ENCODE measurements at regions not wholly inside any gene's neighbourhood (a gene's known extent, or its start where the extent isn't known, plus 50 kb on each side); places are given as distances from the start of the nearest gene placed in this dataset.
"Not testable (repeated sequence)": the region's sequence is repeated elsewhere in the genome, so short reads cannot be mapped to it uniquely, and the experiment has no call there.

DNA sequence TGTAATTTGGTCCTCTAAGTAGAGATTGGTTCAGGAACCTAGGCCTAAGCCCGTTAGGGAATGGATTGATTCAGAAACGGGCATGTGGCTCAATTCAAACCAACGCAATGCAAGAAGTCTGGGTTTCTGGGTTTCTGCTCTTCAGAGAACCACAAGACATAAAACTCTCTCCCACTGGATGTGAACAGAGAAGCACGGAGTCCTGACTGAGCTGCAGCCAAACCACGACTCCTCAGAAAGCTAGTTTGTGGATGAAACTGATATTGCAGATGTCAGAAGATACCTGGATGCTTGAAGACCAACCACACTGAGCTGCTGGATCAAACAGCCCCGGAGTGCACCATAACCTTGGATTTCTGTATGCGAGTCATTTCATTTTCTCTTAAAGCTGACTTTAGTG is 50.0 kb downstream of the SOD2 start:
- H3K4me3 ChIP-seq (ENCODE audit: low read length) = no peak overlapping the region
- DNase-seq (ENCODE audit: low read depth, low spot score) = no peak

- DNase-seq (ENCODE audit: low read depth, low spot score) = no peak
- H3K4me3 ChIP-seq (ENCODE audit: low read length) = no peak overlapping the region
These were observed 50.6 kb downstream of the SOD2 start for GRCh38 chr6:159642481-159642880.

DNA sequence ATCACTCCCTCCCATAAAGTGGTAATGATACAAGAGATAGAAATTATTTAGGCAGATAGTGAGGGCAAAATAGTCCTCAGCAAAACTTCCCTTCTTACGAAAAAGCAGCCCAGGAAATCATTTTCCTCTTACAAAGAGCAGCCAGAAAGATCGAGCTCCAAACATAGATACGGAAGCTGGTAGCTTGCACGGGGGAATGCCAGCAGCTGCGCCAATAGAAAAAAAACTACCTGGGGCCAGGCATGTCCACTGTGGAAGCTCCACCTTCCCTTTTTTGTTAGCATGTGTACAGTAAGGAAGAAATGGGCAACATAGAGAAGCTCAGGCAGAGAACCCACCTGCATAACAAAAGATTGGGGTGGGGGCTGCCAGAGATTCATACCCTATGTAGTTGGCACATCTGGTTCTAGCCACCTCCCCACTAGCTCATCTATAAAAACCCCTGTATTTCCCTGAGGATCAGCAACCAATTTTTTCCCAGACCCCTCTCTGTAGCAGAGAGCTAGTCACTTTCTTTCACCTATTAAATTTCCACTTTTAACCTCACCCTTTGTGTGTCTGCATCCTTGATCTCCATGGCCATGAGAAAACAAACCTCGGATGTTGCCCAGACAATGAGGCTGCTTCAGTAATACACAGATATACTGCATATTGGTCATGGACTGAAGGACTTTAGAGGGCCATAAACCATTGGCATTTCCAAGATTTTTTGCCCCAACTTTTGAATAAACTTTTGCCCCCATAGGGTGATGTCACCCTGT is 52.1 kb downstream of the SOD2 start:
- DNase-seq (ENCODE audit: low read depth, low spot score) = no peak

GRCh38 chr6:159640322-159640721 is 52.7 kb downstream of the SOD2 start:
- DNase-seq (ENCODE audit: low read depth, low spot score) = no peak
- no peak overlapping the region for H3K4me3 ChIP-seq (ENCODE audit: low read length)

More for the DNA sequence above, 52.1 kb downstream of the SOD2 start:
- no peak overlapping the region for H3K4me3 ChIP-seq (ENCODE audit: low read length)

- H3K4me3 ChIP-seq (ENCODE audit: low read length) = no peak overlapping the region
- no peak for DNase-seq (ENCODE audit: low read depth, low spot score)
These were observed 53.3 kb downstream of the SOD2 start for GRCh38 chr6:159639721-159640120.

DNA sequence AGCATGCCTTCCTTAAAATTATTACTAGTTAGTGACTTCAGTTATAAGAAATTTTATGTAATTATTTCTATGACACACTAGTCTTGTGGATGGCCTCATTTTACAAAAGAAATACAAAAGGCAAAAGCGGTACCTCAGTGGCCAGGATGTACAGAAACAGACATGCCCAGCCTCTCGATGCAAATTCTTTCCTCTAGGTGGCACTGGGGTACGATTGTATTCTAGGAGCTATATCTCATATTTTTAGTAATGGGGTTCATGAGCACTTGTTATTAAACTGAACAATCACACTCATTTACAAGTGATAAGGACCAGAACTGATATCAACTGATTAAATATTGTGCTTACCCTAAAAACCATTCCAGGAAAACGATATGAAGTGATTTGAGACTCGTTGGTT is 59.8 kb downstream of the SOD2 start:
- peak; percentile 22 for DNase-seq (ENCODE audit: low read depth, low spot score)
- no peak overlapping the region for H3K4me3 ChIP-seq (ENCODE audit: low read length)

GRCh38 chr6:159631886-159632285 is 61.2 kb downstream of the SOD2 start:
- no peak overlapping the region for H3K4me3 ChIP-seq (ENCODE audit: low read length)
- DNase-seq (ENCODE audit: low read depth, low spot score) = no peak

- no peak overlapping the region for H3K4me3 ChIP-seq (ENCODE audit: low read length)
- no peak for DNase-seq (ENCODE audit: low read depth, low spot score)
These were observed 65.1 kb downstream of the SOD2 start for GRCh38 chr6:159627939-159628338.

- not testable (repeated sequence) for H3K4me3 ChIP-seq (ENCODE audit: low read length); DNase-seq (ENCODE audit: low read depth, low spot score)
These were observed 66.5 kb downstream of the SOD2 start for GRCh38 chr6:159626506-159626905.

- DNase-seq (ENCODE audit: low read depth, low spot score) = no peak
- no peak overlapping the region for H3K4me3 ChIP-seq (ENCODE audit: low read length)
These were observed 69.9 kb downstream of the SOD2 start for GRCh38 chr6:159623156-159623555.

GRCh38 chr6:159620947-159621346 is 72.1 kb downstream of the SOD2 start:
- no peak overlapping the region for H3K4me3 ChIP-seq (ENCODE audit: low read length)
- DNase-seq (ENCODE audit: low read depth, low spot score) = no peak

GRCh38 chr6:159617444-159617843 is 75.6 kb downstream of the SOD2 start:
- no peak overlapping the region for H3K4me3 ChIP-seq (ENCODE audit: low read length)
- no peak for DNase-seq (ENCODE audit: low read depth, low spot score)

DNA sequence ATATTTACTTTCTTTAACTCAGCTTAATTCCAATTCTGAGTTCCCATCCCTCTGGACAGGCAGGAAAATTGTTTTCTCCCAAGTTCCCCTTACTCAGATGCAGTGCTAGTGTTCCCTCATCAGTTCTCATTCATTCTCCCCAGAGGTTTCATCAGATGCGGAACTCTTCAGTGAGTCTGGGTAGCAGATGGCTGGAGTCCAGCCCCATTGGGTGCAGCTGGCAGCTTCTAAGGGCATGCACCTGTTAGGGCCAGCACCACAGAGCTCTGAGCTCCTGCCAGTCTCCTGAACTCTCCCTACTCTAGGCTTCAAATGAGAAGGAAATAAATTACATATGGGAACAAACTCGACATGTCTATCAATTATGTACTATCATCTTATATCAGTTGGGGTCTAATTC is 76.6 kb downstream of the SOD2 start:
- H3K4me3 ChIP-seq (ENCODE audit: low read length) = no peak overlapping the region
- no peak for DNase-seq (ENCODE audit: low read depth, low spot score)

GRCh38 chr6:159615918-159616317 is 77.1 kb downstream of the SOD2 start:
- H3K4me3 ChIP-seq (ENCODE audit: low read length) = no peak overlapping the region
- no peak for DNase-seq (ENCODE audit: low read depth, low spot score)

DNA sequence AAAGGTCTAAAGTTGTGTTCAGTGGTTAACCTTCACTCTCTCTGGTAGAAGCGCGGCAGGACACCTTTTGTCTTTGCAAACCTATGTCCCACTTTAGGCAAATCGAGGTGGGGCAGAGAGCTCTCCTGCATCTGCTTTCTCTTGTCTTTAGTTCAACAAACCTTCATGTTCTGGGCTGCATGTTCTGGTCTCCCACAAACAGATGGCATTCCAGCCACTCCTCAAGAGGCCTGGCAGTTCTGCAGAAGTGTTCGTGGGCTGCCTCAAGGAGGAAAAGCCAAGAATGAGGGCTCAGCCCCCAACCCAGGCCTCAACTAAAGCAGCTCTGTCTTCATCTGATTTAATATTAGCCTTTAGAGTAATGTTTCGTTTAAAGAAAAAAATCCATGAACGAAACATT is 82.2 kb downstream of the SOD2 start:
- H3K4me3 ChIP-seq (ENCODE audit: low read length) = no peak overlapping the region
- DNase-seq (ENCODE audit: low read depth, low spot score) = no peak

DNA sequence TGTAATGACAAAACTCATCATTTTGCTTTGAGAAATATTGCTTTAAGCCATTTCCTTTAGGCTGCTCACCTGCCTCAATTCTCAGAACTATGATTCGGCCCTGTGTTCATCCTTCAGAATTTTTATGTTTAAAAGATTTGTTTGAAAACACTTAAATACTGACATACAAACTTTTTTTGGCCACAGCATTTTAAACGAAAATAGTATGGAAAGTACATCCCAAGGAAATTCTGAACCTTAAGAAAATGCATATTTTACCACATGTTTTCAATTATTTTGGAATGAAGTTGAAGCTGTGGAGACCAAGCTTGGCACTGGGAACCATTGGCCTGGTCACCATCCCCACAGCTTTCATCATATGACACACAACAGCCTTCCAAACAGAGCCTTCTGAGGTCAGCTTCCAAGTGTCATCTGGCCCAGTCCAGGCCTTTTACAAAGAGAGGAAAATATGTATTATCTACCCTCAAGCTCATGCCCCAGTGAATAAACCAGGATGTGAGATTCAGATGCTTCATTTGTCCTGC is 83.3 kb downstream of the SOD2 start:
- DNase-seq (ENCODE audit: low read depth, low spot score) = no peak
- no peak overlapping the region for H3K4me3 ChIP-seq (ENCODE audit: low read length)

GRCh38 chr6:159608961-159609651 is 83.9 kb downstream of the SOD2 start:
- DNase-seq (ENCODE audit: low read depth, low spot score) = peak; percentile 31
- H3K4me3 ChIP-seq (ENCODE audit: low read length) = no peak overlapping the region

DNA sequence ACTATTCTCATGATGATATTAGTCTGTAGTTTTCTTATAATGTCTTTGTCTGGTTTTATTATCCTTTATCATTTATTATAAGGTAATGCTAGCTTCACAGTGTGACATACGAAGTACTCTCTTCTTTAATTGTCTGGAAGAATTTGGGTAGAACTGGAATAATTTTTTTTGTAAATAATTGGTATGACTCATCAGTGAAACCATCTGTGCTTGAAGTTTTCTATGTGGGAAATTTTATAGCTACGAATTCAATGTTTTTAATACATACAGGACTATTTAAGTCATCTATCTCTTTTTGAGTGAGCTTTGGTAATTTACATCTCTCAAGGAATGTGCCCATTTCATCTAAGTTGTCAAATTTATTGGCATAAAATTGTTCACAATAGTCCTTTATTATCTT is 86.3 kb downstream of the SOD2 start:
- no peak for DNase-seq (ENCODE audit: low read depth, low spot score)
- no peak overlapping the region for H3K4me3 ChIP-seq (ENCODE audit: low read length)

DNA sequence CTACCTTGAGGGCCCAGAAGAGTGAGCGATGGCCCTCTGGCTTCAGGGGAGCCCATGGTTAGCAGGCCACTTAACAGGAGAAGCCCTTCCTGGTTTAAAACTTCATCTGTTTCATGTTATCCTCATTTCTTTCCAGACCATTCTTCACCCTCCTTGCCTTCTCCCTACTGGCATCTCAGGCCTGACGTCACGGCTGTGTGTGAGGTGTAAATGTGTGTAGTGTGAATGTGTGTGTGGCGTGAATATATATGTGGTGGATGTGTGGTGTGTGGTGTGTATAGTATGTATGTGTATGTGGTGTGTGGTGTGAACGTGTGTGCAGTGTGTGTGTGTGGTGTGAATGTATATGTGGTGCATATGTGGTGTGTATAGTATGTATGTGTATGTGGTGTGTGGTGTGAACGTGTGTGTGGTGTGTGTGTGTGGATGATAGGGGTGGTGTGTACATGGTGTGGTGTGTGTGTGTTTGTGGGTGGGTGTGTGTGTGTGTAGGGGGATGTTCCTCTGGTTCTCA is 88.5 kb downstream of the SOD2 start:
- DNase-seq (ENCODE audit: low read depth, low spot score) = no peak
- no peak overlapping the region for H3K4me3 ChIP-seq (ENCODE audit: low read length)

GRCh38 chr6:159602431-159603041 is 90.5 kb downstream of the SOD2 start:
- no peak overlapping the region for H3K4me3 ChIP-seq (ENCODE audit: low read length)
- no peak for DNase-seq (ENCODE audit: low read depth, low spot score)

All from Jurkat, Clone E6-1 (cell line).